ENCODE measurements at regions not wholly inside any gene's neighbourhood (a gene's known extent, or its start where the extent isn't known, plus 50 kb on each side); places are given as distances from the start of the nearest gene placed in this dataset.
"Not testable (repeated sequence)": the region's sequence is repeated elsewhere in the genome, so short reads cannot be mapped to it uniquely, and the experiment has no call there.

DNA sequence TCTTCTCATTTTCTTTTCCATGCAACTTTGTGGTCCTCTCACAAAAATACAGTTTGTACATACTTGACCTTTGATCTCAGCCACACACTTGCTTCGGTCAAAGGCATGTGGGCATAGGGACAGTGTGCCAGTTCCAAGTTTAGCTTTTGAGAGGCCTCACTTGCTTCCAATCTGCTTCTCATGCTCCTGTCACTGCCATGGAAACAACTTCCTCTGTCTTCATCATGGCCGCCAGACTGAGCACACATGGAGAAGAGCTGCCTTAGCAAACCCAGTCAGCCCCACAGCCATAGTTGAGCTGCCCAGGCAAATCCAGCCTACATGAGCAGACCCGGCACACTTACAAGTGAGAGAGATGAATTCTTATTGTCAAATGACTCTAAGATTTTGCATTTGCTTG, 138.2 kb upstream of the TUSC1 start:
- Histone ChIP-seq H3K27me3 (no peaks in the 10 kb centered on the region), H3K4me1 (ENCODE audit: insufficient read depth) (no peaks in the 10 kb centered on the region), H3K9me3 (no peaks in the 10 kb centered on the region), H3K36me3 (no peaks in the 10 kb centered on the region), H3K27ac (no peak overlapping the region), H3K4me3 (no peak overlapping the region)
- no peak for DNase-seq
- WGBS, 3 donors: 95 to 97% (median 97%) methylated on average over 3 of the region's 3 CpGs
- intact Hi-C loops (cut with DNase I): no loop called here
- TF ChIP-seq POLR2A (IDR thresholded peaks at IDR 0.05): no peak
- TF ChIP-seq, protein P1, sequence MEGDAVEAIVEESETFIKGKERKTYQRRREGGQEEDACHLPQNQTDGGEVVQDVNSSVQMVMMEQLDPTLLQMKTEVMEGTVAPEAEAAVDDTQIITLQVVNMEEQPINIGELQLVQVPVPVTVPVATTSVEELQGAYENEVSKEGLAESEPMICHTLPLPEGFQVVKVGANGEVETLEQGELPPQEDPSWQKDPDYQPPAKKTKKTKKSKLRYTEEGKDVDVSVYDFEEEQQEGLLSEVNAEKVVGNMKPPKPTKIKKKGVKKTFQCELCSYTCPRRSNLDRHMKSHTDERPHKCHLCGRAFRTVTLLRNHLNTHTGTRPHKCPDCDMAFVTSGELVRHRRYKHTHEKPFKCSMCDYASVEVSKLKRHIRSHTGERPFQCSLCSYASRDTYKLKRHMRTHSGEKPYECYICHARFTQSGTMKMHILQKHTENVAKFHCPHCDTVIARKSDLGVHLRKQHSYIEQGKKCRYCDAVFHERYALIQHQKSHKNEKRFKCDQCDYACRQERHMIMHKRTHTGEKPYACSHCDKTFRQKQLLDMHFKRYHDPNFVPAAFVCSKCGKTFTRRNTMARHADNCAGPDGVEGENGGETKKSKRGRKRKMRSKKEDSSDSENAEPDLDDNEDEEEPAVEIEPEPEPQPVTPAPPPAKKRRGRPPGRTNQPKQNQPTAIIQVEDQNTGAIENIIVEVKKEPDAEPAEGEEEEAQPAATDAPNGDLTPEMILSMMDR (IDR thresholded peaks at IDR 0.05): no peak
- TF ChIP-seq EP300 (IDR thresholded peaks at IDR 0.05): no peak

DNA sequence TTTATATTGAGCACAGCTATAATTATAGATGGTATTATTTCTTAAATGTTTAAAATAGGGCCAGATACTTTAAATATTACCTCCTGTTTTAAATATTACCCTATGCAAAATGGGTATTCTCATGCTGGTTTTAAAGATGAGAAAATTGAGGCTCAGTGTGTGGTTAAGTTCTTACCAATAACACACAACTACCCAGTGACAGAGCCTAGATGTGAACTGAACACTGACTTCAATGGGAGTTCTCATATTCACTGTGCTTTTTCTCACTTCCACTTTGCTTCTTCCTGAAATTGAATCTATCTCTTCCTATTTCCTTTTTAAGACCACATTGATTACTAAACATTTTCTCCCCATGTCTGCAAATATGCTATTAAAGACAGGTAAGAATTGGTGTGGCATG, 135.8 kb upstream of the TUSC1 start:
- no peak overlapping the region for H3K27ac ChIP-seq
- no peak for DNase-seq
- no peak overlapping the region for H3K4me3 ChIP-seq
- TF ChIP-seq POLR2A (IDR thresholded peaks at IDR 0.05) (no peak), EP300 (IDR thresholded peaks at IDR 0.05) (no peak)
- TF ChIP-seq, protein P1 (IDR thresholded peaks at IDR 0.05): no peak
- no peaks in the 10 kb centered on the region for H3K27me3 ChIP-seq
- no peaks in the 10 kb centered on the region for H3K36me3 ChIP-seq
- H3K4me1 ChIP-seq (ENCODE audit: insufficient read depth): no peaks in the 10 kb centered on the region
- no peaks in the 10 kb centered on the region for H3K9me3 ChIP-seq
- intact Hi-C loops (cut with DNase I): no loop called here

DNA sequence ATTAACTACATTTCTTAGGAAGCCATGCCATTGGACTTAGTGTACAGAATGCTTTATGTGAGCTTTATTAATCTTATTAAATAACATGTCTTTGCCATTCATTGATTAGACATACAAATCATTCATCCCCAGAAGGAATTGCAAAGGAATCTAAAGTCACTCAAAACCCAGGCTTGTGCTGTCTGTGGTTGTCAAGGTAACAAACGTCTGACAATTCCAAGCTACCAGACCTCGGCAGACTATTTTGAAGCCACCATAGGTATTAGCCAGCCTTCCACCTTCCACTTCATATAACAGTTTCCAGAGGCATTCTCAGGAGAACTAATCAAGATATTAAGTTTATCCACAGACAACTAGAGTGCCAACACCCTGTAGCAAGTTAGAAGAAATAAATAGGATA, 135.2 kb upstream of the TUSC1 start:
- no peaks in the 10 kb centered on the region for H3K4me1 ChIP-seq (ENCODE audit: insufficient read depth)
- no peak overlapping the region for H3K27ac ChIP-seq
- whole genome bisulfite sequencing, 3 donors: 41 to 54% (median 54%) methylated on average over 2 of the region's 2 CpGs
- no peaks in the 10 kb centered on the region for H3K9me3 ChIP-seq
- no peak for DNase-seq
- no peak overlapping the region for H3K4me3 ChIP-seq
- TF ChIP-seq EP300 (IDR thresholded peaks at IDR 0.05) (no peak), POLR2A (IDR thresholded peaks at IDR 0.05) (no peak)
- TF ChIP-seq, protein P1 (IDR thresholded peaks at IDR 0.05): no peak
- H3K27me3 ChIP-seq: no peaks in the 10 kb centered on the region
- intact Hi-C loops (cut with DNase I): no loop called here
- no peaks in the 10 kb centered on the region for H3K36me3 ChIP-seq

- DNase-seq: no peak
- intact Hi-C loops (cut with DNase I): no loop called here
- no peak overlapping the region for H3K27ac ChIP-seq
- H3K36me3 ChIP-seq: no peaks in the 10 kb centered on the region
- no peaks in the 10 kb centered on the region for H3K4me1 ChIP-seq (ENCODE audit: insufficient read depth)
- TF ChIP-seq, protein P1 (IDR thresholded peaks at IDR 0.05): no peak
- no peak for TF ChIP-seq POLR2A (IDR thresholded peaks at IDR 0.05)
- TF ChIP-seq EP300 (IDR thresholded peaks at IDR 0.05): no peak
- H3K27me3 ChIP-seq: no peaks in the 10 kb centered on the region
- no peaks in the 10 kb centered on the region for H3K9me3 ChIP-seq
- H3K4me3 ChIP-seq: no peak overlapping the region
- WGBS, 3 donors: 68 to 79% (median 70%) methylated on average over 1 of the region's 1 CpG
Measured at GRCh38 chr9:25808554-25808953, 130.3 kb upstream of the TUSC1 start.

DNA sequence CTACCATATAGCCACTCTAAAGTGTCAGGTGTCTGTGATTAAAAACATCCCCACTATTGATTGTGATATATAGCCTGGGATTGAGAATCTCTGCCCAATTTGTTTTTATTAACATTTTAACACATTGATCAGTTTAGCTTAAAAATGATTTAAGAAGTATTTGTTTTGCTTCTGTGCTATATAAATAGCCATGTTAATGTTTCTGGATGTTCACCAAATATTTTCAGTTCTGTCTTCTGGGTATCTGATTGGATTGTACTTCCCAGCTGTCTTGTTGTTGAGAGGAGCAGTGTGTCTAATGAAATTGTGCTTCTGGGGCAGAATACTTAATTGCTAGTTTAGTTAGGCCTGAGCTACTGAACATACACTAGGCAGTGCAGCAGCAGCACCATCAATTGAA, 126.6 kb upstream of the TUSC1 start:
- no peaks in the 10 kb centered on the region for H3K9me3 ChIP-seq
- H3K4me1 ChIP-seq (ENCODE audit: insufficient read depth): no peaks in the 10 kb centered on the region
- DNase-seq: no peak
- H3K27me3 ChIP-seq: no peaks in the 10 kb centered on the region
- TF ChIP-seq, protein P1 (IDR thresholded peaks at IDR 0.05): no peak
- no peak for TF ChIP-seq EP300 (IDR thresholded peaks at IDR 0.05)
- no peak for TF ChIP-seq POLR2A (IDR thresholded peaks at IDR 0.05)
- H3K36me3 ChIP-seq: no peaks in the 10 kb centered on the region
- H3K27ac ChIP-seq: no peak overlapping the region
- no peak overlapping the region for H3K4me3 ChIP-seq
- intact Hi-C loops (cut with DNase I): no loop called here

- intact Hi-C loops (cut with DNase I); H3K9me3 ChIP-seq; H3K36me3 ChIP-seq; H3K27ac ChIP-seq; DNase-seq; H3K4me1 ChIP-seq (ENCODE audit: insufficient read depth); H3K27me3 ChIP-seq; H3K4me3 ChIP-seq: not testable (repeated sequence)
- WGBS, 3 donors: 93 to 97% (median 94%) methylated on average over 3 of the region's 3 CpGs
Measured at GRCh38 chr9:25801989-25802388, 123.7 kb upstream of the TUSC1 start.
